Panc1 (cell line): ENCODE measurements at regions not wholly inside any gene's neighbourhood (a gene's known extent, or its start where the extent isn't known, plus 50 kb on each side); places are given as distances from the start of the nearest gene placed in this dataset.

ENCODE experiments used
- ATAC-seq: fragments of 200-7000 bp; cut with Tn5 transposase; 2 replicates; pipeline ENCODE4 v1.9.1; 2020; ENCODE audit warnings: mild to moderate bottlenecking, moderate library complexity
- BruUV-seq: library from RNA; stranded (reverse); fragments of 400-500 nt; replicated peaks from 2 replicates; lab custom pipeline; 2021; lab: Mats Ljungman, UMichigan
- CTCF ChIA-PET: fragments of 300-600 bp; sonication (Branson Sonifier 250); formaldehyde crosslinking; loops from one replicate; lab custom pipeline; 2022; ENCODE audit warnings: antibody characterized with exemption; lab: Charles Lee
- POLR2A ChIA-PET: fragments of 300-600 bp; sonication (Branson Sonifier 250); formaldehyde crosslinking; loops from one replicate; lab custom pipeline; 2022; ENCODE audit warnings: antibody characterized with exemption; lab: Charles Lee
- DNase-seq: peaks from one replicate; pipeline ENCODE4 v3.0.0-alpha.2; 2010; ENCODE audit warnings: low read depth, low spot score
- H3K27ac ChIP-seq: 2 replicates; pipeline ENCODE4 v1.5.1; 2011; ENCODE audit warnings: mild to moderate bottlenecking, low read length, inconsistent platforms
- H3K27me3 ChIP-seq: fragments of 200-500 bp; sonication (Bioruptor generic); 2 replicates; pipeline ENCODE4 v1.6.0; 2014; ENCODE audit warnings: low read length, inconsistent platforms; ENCODE audit not compliant: control insufficient read depth, insufficient read depth
- H3K36me3 ChIP-seq: fragments of 200-500 bp; sonication (Bioruptor generic); 2 replicates; pipeline ENCODE4 v1.5.1; 2014; ENCODE audit warnings: inconsistent platforms, mild to moderate bottlenecking, low read length, moderate library complexity; ENCODE audit not compliant: control insufficient read depth, insufficient read depth
- H3K4me1 ChIP-seq: 2 replicates; pipeline ENCODE4 v1.5.1; 2011; ENCODE audit warnings: inconsistent platforms, mild to moderate bottlenecking, low read length, moderate library complexity; ENCODE audit not compliant: control insufficient read depth, insufficient read depth
- H3K4me3 ChIP-seq, 2 experiments: 2 replicates each; pipeline ENCODE4 v1.5.1; 2011 to 2012; ENCODE audit warnings: low read depth in 2 of 2, low read length in 2 of 2, mild to moderate bottlenecking in 2 of 2, inconsistent platforms in 1 of 2, moderate library complexity in 1 of 2
- H3K9me3 ChIP-seq: fragments of 200-500 bp; sonication (Bioruptor generic); 2 replicates; pipeline ENCODE4 v1.5.1; 2014; ENCODE audit warnings: low read depth, mild to moderate bottlenecking, inconsistent platforms, low read length, moderate library complexity; ENCODE audit not compliant: control insufficient read depth, insufficient read depth
- CTCF ChIP-seq: fragments of 450-650 bp; IDR thresholded peaks from 2 replicates; pipeline ENCODE4 v1.5.1; 2017; ENCODE audit warnings: mild to moderate bottlenecking
- POLR2AphosphoS5 ChIP-seq: IDR thresholded peaks from 2 replicates; pipeline ENCODE4 v1.6.1; 2012; ENCODE audit warnings: mild to moderate bottlenecking, low read depth, low read length, moderate library complexity
- REST ChIP-seq, 2 experiments: IDR thresholded peaks; 2 replicates each; pipeline ENCODE4 v1.6.1; 2011 to 2012; ENCODE audit warnings: low read depth in 2 of 2, control low read depth in 1 of 2, low read length in 1 of 2, mild to moderate bottlenecking in 1 of 2, moderate library complexity in 1 of 2; ENCODE audit not compliant: insufficient read depth in 1 of 2
- SIN3A ChIP-seq: IDR thresholded peaks from 2 replicates; pipeline ENCODE4 v1.6.1; 2012; ENCODE audit warnings: low read depth, mild to moderate bottlenecking, low read length, moderate library complexity, borderline replicate concordance; ENCODE audit not compliant: insufficient read depth
- TCF7L2 ChIP-seq: IDR thresholded peaks from 2 replicates; pipeline ENCODE4 v1.6.1; 2011; ENCODE audit warnings: mild to moderate bottlenecking, low read depth, low read length, inconsistent platforms
- in situ Hi-C: cut with HindIII; loops from 2 replicates; pipeline ENCODE4 v1.10.0; 2016; ENCODE audit warnings: low sequenced_read_pairs, low pct_unique_long_range_greater_than_20kb
- intact Hi-C: fragments of 100-400 bp; cut with micrococcal nuclease; formaldehyde crosslinking; loops from one replicate; pipeline ENCODE4 v1.10.0; 2022; ENCODE audit not compliant: unreplicated experiment

- ChIA-PET CTCF (no interaction called here), POLR2A (no interaction called here)
- DNase-seq, result no peak
- Histone ChIP-seq H3K36me3 (no peaks in the 10 kb centered on the region), H3K4me3 (no peak overlapping the region), H3K4me1 (no peaks in the 10 kb centered on the region), H3K9me3 (no peaks in the 10 kb centered on the region), H3K27ac (no peak overlapping the region), H3K27me3 (no peaks in the 10 kb centered on the region)
- no peak for TF ChIP-seq REST (IDR thresholded peaks at IDR 0.05; ENCODE audit: insufficient read depth in 1 of 2, low read depth in 2 of 2, low read length in 1 of 2)
- no peak for TF ChIP-seq TCF7L2
- no peak for TF ChIP-seq SIN3A
- BruUV-seq, result no TSS peak
- in situ Hi-C loops, result no loop called here
- no peak for ATAC-seq
- intact Hi-C loops, result no loop called here
Measured at GRCh38 chr10:123266971-123267370, 112.8 kb downstream of the BUB3 start.

DNA sequence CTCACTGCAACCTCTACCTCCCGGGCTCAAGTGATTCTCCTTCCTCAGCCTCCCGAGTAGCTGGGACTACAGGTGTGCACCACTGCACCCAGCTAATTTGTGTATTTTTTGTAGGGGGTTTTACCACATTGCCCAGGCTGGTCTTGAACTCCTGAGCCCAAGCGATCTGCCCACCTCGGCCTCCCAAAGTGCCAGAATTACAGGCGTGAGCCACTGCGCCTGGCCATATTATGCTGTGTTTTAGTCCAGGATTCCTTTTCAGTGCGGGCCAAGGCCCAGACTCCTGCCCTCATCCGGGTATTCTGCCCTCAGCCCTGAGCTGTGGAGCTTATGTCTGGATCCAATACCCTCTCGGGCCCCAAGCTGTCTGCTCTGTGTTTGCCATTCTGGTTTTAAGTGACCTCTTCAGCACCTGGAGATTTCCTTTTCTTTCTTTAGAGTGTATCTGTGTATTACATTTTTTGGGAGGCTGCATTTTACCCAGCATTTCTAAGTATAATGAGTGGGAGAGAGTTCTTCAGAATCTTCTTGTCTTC lies 114.9 kb downstream of the BUB3 start:
- DNase-seq (no peak), ATAC-seq (no peak)
- in situ Hi-C loops, result no loop called here
- H3K9me3 ChIP-seq, result no peaks in the 10 kb centered on the region
- no peaks in the 10 kb centered on the region for H3K27me3 ChIP-seq
- CTCF ChIA-PET, result no interaction called here
- H3K4me3 ChIP-seq, result no peak overlapping the region
- no peak overlapping the region for H3K27ac ChIP-seq
- intact Hi-C loops, result no loop called here
- no TSS peak for BruUV-seq
- H3K4me1 ChIP-seq, result no peaks in the 10 kb centered on the region
- no peaks in the 10 kb centered on the region for H3K36me3 ChIP-seq
- TF ChIP-seq REST (IDR thresholded peaks at IDR 0.05; ENCODE audit: insufficient read depth in 1 of 2, low read depth in 2 of 2, low read length in 1 of 2), result no peak
- TF ChIP-seq SIN3A, result no peak
- TF ChIP-seq CTCF, result no peak
- TF ChIP-seq POLR2AphosphoS5, result no peak
- TF ChIP-seq TCF7L2, result no peak
- POLR2A ChIA-PET, result no interaction called here
